WI38 (cell line): ENCODE measurements at regions not wholly inside any gene's neighbourhood (a gene's known extent, or its start where the extent isn't known, plus 50 kb on each side); places are given as distances from the start of the nearest gene placed in this dataset.
"Not testable (repeated sequence)": the region's sequence is repeated elsewhere in the genome, so short reads cannot be mapped to it uniquely, and the experiment has no call there.

Experiments used
- H3K4me3 ChIP-seq: 2 replicates; pipeline ENCODE4 v1.5.1; 2011; ENCODE audit warnings: low read depth, mild to moderate bottlenecking, control low read depth, low read length
- CTCF ChIP-seq: IDR thresholded peaks from 2 replicates; pipeline ENCODE4 v1.5.1; 2012; ENCODE audit warnings: low read depth, mild to moderate bottlenecking, control low read depth, low read length

GRCh38 chr5:162274679-162275078 lies 207.1 kb downstream of the GABRG2 start:
- no peak overlapping the region for H3K4me3 ChIP-seq
- no peak for TF ChIP-seq CTCF

- not testable (repeated sequence) for H3K4me3 ChIP-seq
Observed at GRCh38 chr5:162275387-162275786, 207.8 kb downstream of the GABRG2 start.

GRCh38 chr5:162282191-162282590 lies 214.6 kb downstream of the GABRG2 start:
- TF ChIP-seq CTCF = no peak
- no peak overlapping the region for H3K4me3 ChIP-seq

- TF ChIP-seq CTCF = no peak
- no peak overlapping the region for H3K4me3 ChIP-seq
Observed at GRCh38 chr5:162283609-162284008, 216.0 kb downstream of the GABRG2 start.

GRCh38 chr5:162288647-162289296 lies 221.2 kb downstream of the GABRG2 start:
- no peak for TF ChIP-seq CTCF
- H3K4me3 ChIP-seq = no peak overlapping the region

GRCh38 chr5:162289489-162289888 lies 221.9 kb downstream of the GABRG2 start:
- no peak overlapping the region for H3K4me3 ChIP-seq

GRCh38 chr5:162299793-162300192 lies 232.2 kb downstream of the GABRG2 start:
- TF ChIP-seq CTCF = no peak
- H3K4me3 ChIP-seq = no peak overlapping the region

More at GRCh38 chr5:162289489-162289888, 221.9 kb downstream of the GABRG2 start:
- no peak for TF ChIP-seq CTCF

GRCh38 chr5:162301356-162301755 lies 233.8 kb downstream of the GABRG2 start:
- no peak for TF ChIP-seq CTCF

More at GRCh38 chr5:162301356-162301755, 233.8 kb downstream of the GABRG2 start:
- no peak overlapping the region for H3K4me3 ChIP-seq
